ENCODE measurements at regions not wholly inside any gene's neighbourhood (a gene's known extent, or its start where the extent isn't known, plus 50 kb on each side); places are given as distances from the start of the nearest gene placed in this dataset.

DNA sequence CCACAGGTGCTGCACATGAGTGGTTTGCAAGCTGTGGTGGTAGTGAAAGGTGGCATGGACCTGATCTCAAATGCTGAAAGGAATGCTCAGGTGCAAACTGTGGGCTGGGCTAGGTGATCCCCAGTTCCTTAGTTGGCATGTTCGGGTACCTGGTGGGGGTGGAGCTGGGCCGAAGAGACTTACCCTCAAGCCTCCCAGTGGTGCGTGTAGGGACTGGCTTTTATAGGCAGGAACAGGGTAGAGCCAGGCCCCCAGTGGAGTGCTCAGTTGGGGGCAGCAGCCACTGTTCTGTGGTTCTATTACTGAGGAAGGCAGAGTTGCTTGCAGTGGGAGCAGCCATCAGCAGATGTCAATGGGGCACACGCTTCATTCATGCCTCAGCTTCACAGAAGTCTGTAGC is 399.8 kb downstream of the HTR1B start:
- Histone ChIP-seq H3K27ac (ENCODE audit: low read length) (no peak overlapping the region), H3K4me3 (ENCODE audit: low read depth in 2 of 2, low read length in 2 of 2) (no peak overlapping the region), H3K9me3 (ENCODE audit: control insufficient read depth, insufficient read depth, low read depth, low read length) (no peaks in the 10 kb centered on the region), H3K4me1 (ENCODE audit: control insufficient read depth, insufficient read depth, low read length) (no peaks in the 10 kb centered on the region), H3K27me3 (ENCODE audit: control insufficient read depth, insufficient read depth, low read length) (no peaks in the 10 kb centered on the region), H3K36me3 (ENCODE audit: control insufficient read depth, insufficient read depth, low read length) (no peaks in the 10 kb centered on the region)
- in situ Hi-C loops (cut with HindIII; ENCODE audit: low pct_unique_long_range_greater_than_20kb, low sequenced_read_pairs): no loop called here
- no peak for DNase-seq (ENCODE audit: low read depth, low spot score)
- ChIA-PET CTCF (no interaction called here), POLR2A (no interaction called here)
- intact Hi-C loops (cut with micrococcal nuclease; ENCODE audit: unreplicated experiment): no loop called here
- no TSS peak for BruUV-seq (replicated peaks)
- no peak for TF ChIP-seq TCF7L2 (IDR thresholded peaks at IDR 0.05; ENCODE audit: low read depth, low read length)
- TF ChIP-seq, protein P1, sequence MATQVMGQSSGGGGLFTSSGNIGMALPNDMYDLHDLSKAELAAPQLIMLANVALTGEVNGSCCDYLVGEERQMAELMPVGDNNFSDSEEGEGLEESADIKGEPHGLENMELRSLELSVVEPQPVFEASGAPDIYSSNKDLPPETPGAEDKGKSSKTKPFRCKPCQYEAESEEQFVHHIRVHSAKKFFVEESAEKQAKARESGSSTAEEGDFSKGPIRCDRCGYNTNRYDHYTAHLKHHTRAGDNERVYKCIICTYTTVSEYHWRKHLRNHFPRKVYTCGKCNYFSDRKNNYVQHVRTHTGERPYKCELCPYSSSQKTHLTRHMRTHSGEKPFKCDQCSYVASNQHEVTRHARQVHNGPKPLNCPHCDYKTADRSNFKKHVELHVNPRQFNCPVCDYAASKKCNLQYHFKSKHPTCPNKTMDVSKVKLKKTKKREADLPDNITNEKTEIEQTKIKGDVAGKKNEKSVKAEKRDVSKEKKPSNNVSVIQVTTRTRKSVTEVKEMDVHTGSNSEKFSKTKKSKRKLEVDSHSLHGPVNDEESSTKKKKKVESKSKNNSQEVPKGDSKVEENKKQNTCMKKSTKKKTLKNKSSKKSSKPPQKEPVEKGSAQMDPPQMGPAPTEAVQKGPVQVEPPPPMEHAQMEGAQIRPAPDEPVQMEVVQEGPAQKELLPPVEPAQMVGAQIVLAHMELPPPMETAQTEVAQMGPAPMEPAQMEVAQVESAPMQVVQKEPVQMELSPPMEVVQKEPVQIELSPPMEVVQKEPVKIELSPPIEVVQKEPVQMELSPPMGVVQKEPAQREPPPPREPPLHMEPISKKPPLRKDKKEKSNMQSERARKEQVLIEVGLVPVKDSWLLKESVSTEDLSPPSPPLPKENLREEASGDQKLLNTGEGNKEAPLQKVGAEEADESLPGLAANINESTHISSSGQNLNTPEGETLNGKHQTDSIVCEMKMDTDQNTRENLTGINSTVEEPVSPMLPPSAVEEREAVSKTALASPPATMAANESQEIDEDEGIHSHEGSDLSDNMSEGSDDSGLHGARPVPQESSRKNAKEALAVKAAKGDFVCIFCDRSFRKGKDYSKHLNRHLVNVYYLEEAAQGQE (IDR thresholded peaks at IDR 0.05; ENCODE audit: insufficient read depth in 1 of 2, low read depth in 2 of 2, low read length in 1 of 2): no peak
- no peak for ATAC-seq

DNA sequence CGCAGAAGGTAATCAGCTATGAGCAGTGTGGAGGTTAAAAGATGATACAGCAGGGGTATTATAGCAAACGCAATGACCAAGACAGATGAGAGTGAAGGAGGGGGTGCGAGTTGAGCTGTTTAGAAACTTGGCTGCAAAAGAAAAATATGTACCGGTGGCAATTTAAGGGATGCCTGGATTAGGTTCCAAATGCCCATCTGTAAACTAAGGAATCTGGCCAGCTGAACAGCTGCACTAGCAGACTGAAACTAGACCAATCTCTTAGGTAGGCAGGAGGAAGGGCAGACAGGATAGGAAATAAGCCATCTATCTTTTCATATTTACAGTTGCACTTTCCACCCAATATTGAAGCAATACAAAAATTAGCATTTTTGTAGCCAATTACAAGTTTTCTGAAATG is 407.6 kb downstream of the HTR1B start:
- POLR2A ChIA-PET: no interaction called here
- in situ Hi-C loops (cut with HindIII; ENCODE audit: low pct_unique_long_range_greater_than_20kb, low sequenced_read_pairs) (no loop called here), intact Hi-C loops (cut with micrococcal nuclease; ENCODE audit: unreplicated experiment) (no loop called here)

More for the DNA sequence above, 407.6 kb downstream of the HTR1B start:
- Histone ChIP-seq H3K27ac (ENCODE audit: low read length) (no peak overlapping the region), H3K27me3 (ENCODE audit: control insufficient read depth, insufficient read depth, low read length) (no peaks in the 10 kb centered on the region), H3K9me3 (ENCODE audit: control insufficient read depth, insufficient read depth, low read depth, low read length) (no peaks in the 10 kb centered on the region), H3K36me3 (ENCODE audit: control insufficient read depth, insufficient read depth, low read length) (no peaks in the 10 kb centered on the region), H3K4me3 (ENCODE audit: low read depth in 2 of 2, low read length in 2 of 2) (no peak overlapping the region), H3K4me1 (ENCODE audit: control insufficient read depth, insufficient read depth, low read length) (no peaks in the 10 kb centered on the region)
- ATAC-seq: no peak
- DNase-seq (ENCODE audit: low read depth, low spot score): no peak
- CTCF ChIA-PET: no interaction called here
- no TSS peak for BruUV-seq (replicated peaks)
- TF ChIP-seq POLR2AphosphoS5 (IDR thresholded peaks at IDR 0.05; ENCODE audit: low read depth, low read length) (no peak), SIN3A (IDR thresholded peaks at IDR 0.05; ENCODE audit: borderline replicate concordance, insufficient read depth, low read depth, low read length) (no peak), TCF7L2 (IDR thresholded peaks at IDR 0.05; ENCODE audit: low read depth, low read length) (no peak)
- TF ChIP-seq, protein P2, sequence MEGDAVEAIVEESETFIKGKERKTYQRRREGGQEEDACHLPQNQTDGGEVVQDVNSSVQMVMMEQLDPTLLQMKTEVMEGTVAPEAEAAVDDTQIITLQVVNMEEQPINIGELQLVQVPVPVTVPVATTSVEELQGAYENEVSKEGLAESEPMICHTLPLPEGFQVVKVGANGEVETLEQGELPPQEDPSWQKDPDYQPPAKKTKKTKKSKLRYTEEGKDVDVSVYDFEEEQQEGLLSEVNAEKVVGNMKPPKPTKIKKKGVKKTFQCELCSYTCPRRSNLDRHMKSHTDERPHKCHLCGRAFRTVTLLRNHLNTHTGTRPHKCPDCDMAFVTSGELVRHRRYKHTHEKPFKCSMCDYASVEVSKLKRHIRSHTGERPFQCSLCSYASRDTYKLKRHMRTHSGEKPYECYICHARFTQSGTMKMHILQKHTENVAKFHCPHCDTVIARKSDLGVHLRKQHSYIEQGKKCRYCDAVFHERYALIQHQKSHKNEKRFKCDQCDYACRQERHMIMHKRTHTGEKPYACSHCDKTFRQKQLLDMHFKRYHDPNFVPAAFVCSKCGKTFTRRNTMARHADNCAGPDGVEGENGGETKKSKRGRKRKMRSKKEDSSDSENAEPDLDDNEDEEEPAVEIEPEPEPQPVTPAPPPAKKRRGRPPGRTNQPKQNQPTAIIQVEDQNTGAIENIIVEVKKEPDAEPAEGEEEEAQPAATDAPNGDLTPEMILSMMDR (IDR thresholded peaks at IDR 0.05): no peak
- TF ChIP-seq, protein P1 (IDR thresholded peaks at IDR 0.05; ENCODE audit: insufficient read depth in 1 of 2, low read depth in 2 of 2, low read length in 1 of 2): no peak

Measured in Panc1 (cell line).